ENCODE measurements at regions not wholly inside any gene's neighbourhood (a gene's known extent, or its start where the extent isn't known, plus 50 kb on each side); places are given as distances from the start of the nearest gene placed in this dataset.

DNA sequence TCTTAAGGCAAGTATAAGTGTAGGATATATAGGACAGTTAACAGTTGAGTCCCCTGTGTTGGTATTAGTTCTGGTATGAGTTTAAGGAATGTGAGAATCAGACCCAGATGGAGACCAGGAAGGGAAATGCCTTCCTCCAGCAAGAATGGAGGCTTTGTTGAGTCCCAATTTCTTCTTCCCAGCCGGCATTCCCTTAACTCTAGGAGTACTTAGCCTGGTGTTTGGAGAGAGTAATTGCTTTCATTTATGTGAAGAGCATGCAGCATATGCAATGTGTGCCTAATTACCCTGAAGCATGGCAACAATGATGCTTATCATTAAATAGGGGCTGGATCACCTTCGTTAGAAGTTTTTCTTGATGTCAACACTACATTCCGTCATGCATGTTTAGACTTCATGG is 225.9 kb upstream of the XYLT1 start (continued):
- TF ChIP-seq, protein P1, sequence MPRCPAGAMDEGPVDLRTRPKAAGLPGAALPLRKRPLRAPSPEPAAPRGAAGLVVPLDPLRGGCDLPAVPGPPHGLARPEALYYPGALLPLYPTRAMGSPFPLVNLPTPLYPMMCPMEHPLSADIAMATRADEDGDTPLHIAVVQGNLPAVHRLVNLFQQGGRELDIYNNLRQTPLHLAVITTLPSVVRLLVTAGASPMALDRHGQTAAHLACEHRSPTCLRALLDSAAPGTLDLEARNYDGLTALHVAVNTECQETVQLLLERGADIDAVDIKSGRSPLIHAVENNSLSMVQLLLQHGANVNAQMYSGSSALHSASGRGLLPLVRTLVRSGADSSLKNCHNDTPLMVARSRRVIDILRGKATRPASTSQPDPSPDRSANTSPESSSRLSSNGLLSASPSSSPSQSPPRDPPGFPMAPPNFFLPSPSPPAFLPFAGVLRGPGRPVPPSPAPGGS (IDR thresholded peaks at IDR 0.05): no peak
- TF ChIP-seq HOXB5 (CRISPR knock-in tag; IDR thresholded peaks at IDR 0.05): no peak
- TF ChIP-seq MAFK (IDR thresholded peaks at IDR 0.05; ENCODE audit: partially characterized antibody): no peak
- no peak for TF ChIP-seq MAZ (IDR thresholded peaks at IDR 0.05; ENCODE audit: borderline replicate concordance, low read depth, low read length)
- no peak for TF ChIP-seq ZC3H11A (IDR thresholded peaks at IDR 0.05)
- no peak for TF ChIP-seq CBX2 (IDR thresholded peaks at IDR 0.05; ENCODE audit: borderline replicate concordance, low read depth)
- no peak for TF ChIP-seq HOXA7 (CRISPR knock-in tag; IDR thresholded peaks at IDR 0.05)

DNA sequence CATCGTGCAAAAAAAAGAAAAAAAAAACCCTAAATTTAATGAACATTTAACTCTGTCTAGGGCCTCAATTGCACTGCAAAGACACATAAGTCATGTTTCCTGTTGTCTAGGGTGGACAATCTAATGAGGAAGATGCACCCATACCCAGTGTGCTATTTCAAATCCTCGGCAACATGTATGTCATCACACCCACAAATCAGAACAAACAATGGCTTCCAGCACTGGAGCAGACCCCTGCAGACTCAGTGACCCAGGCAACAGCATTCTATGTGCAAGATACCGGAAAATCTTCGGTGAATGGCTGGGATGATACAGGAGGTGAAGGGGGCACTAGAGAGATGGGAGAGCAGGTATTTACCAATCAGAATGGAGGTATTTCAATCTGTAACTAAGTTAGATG is 221.7 kb upstream of the XYLT1 start:
- DNase-seq (ENCODE audit: low read depth in 1 of 2, low spot score in 1 of 2): no peak
- TF ChIP-seq, protein P2, sequence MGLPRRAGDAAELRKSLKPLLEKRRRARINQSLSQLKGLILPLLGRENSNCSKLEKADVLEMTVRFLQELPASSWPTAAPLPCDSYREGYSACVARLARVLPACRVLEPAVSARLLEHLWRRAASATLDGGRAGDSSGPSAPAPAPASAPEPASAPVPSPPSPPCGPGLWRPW (IDR thresholded peaks at IDR 0.05): no peak
- TF ChIP-seq JUN (IDR thresholded peaks at IDR 0.05) (no peak), CHD2 (IDR thresholded peaks at IDR 0.05; ENCODE audit: low read length, partially characterized antibody) (no peak), FOSL2 (IDR thresholded peaks at IDR 0.05) (no peak), FOSL2 (CRISPR knock-in tag; IDR thresholded peaks at IDR 0.05) (no peak), NFE2L2 (conservative IDR thresholded peaks at IDR 0.05; ENCODE audit: low read length) (0 out of 2 replicates have a peak, but pooled peaks have one; percentile 34), MAFK (IDR thresholded peaks at IDR 0.05; ENCODE audit: partially characterized antibody) (no peak), CEBPB (IDR thresholded peaks at IDR 0.05) (no peak)
- TF ChIP-seq, protein P1 (IDR thresholded peaks at IDR 0.05): no peak
- ChIA-PET CTCF (no interaction called here), POLR2A (no interaction called here)
- H3K9me3 ChIP-seq: no peaks in the 10 kb centered on the region
- ATAC-seq: no peak
- no peaks in the 10 kb centered on the region for H3K4me1 ChIP-seq
- H3K27ac ChIP-seq: no peak overlapping the region
- H3K4me3 ChIP-seq: no peak overlapping the region
- H3K4me2 ChIP-seq: no peak overlapping the region
- 15% methylated on average over 4 of the region's 4 CpGs for WGBS (ENCODE audit: missing lambda C conversion rate)
- no peak for FAIRE-seq

DNA sequence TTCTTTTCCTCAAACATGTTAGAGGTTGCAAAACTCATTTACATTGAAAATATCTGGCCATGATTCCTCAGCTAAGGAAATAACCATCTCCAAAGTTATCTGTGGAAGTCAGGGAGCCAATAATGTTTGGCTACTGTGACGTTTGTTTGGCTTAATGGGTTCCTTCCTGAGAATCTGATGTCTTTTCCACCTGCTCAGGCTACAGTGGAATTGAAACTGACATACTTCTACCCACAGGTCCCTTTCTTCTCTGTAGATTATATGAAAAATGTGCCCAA is 221.1 kb upstream of the XYLT1 start:
- Histone ChIP-seq H3K4me2 (no peak overlapping the region), H3K9me3 (no peaks in the 10 kb centered on the region), H3K27ac (no peak overlapping the region), H3K4me3 (no peak overlapping the region), H3K4me1 (no peaks in the 10 kb centered on the region)
- TF ChIP-seq, protein P3, sequence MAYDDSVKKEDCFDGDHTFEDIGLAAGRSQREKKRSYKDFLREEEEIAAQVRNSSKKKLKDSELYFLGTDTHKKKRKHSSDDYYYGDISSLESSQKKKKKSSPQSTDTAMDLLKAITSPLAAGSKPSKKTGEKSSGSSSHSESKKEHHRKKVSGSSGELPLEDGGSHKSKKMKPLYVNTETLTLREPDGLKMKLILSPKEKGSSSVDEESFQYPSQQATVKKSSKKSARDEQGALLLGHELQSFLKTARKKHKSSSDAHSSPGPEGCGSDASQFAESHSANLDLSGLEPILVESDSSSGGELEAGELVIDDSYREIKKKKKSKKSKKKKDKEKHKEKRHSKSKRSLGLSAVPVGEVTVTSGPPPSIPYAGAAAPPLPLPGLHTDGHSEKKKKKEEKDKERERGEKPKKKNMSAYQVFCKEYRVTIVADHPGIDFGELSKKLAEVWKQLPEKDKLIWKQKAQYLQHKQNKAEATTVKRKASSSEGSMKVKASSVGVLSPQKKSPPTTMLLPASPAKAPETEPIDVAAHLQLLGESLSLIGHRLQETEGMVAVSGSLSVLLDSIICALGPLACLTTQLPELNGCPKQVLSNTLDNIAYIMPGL (CRISPR knock-in tag; IDR thresholded peaks at IDR 0.05; ENCODE audit: borderline replicate concordance): no peak
- no peak for TF ChIP-seq SMC3 (IDR thresholded peaks at IDR 0.05)
- no peak for TF ChIP-seq ZFP36 (IDR thresholded peaks at IDR 0.05; ENCODE audit: borderline replicate concordance, partially characterized antibody)
- TF ChIP-seq, protein P4, sequence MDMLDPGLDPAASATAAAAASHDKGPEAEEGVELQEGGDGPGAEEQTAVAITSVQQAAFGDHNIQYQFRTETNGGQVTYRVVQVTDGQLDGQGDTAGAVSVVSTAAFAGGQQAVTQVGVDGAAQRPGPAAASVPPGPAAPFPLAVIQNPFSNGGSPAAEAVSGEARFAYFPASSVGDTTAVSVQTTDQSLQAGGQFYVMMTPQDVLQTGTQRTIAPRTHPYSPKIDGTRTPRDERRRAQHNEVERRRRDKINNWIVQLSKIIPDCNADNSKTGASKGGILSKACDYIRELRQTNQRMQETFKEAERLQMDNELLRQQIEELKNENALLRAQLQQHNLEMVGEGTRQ (IDR thresholded peaks at IDR 0.05): no peak
- TF ChIP-seq POLR2AphosphoS2 (conservative IDR thresholded peaks at IDR 0.05; ENCODE audit: low read length): no peak
- no peak for TF ChIP-seq JUNB (IDR thresholded peaks at IDR 0.05)
- TF ChIP-seq FOSB (CRISPR knock-in tag; IDR thresholded peaks at IDR 0.05): no peak
- 0% methylated on average over 1 of the region's 1 CpG for WGBS (ENCODE audit: missing lambda C conversion rate)
- DNase-seq (ENCODE audit: low read depth in 1 of 2, low spot score in 1 of 2) (no peak), ATAC-seq (no peak), FAIRE-seq (no peak)
- POLR2A ChIA-PET: no interaction called here
- CTCF ChIA-PET: no interaction called here
